ENCODE measurements at regions not wholly inside any gene's neighbourhood (a gene's known extent, or its start where the extent isn't known, plus 50 kb on each side); places are given as distances from the start of the nearest gene placed in this dataset.

DNA sequence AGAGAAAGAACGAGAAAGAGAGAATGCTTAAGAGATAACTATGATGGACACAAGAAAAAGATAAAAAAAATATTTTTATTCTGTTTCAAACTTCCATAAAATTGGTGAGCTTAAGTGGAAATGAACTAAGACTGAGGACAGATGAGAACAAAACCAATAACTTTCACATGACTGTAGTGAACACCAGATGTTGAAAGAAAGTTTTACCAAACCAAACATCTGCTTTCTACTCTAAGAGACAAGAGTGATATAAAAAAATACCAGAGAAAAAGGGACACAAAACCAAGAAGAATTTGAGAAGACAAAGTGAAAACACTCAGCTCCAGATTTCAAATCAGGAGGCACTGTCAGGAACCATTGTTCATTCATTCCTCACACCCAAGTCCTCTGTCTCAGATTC lies 147.9 kb downstream of the IMPG2 start:
- DNase-seq (ENCODE audit: low read depth, low spot score), result no peak

DNA sequence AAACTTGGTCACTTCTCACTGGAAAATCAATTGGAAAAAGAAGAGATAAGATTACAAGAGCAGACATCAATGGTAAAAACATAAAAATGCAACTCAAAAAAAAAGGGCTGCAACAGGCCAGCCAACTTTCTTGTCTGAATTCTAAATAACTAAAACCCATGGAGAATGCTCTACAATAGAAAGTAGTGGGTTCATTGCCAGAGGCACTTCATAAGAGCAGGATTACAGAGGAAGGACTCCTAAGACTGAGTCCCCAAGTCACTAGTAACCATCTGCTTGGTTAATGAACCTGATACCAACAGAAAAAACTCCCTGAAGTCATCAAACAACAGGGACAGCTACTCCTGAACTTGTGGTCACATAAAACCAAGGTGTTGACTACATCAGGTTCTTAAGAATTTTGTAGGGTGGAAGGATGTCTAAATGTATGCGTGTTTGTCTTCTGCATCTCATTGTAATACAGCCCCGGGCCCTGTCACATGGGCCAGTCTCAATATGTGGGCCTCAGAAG lies 148.6 kb downstream of the IMPG2 start:
- DNase-seq (ENCODE audit: low read depth, low spot score), result no peak

DNA sequence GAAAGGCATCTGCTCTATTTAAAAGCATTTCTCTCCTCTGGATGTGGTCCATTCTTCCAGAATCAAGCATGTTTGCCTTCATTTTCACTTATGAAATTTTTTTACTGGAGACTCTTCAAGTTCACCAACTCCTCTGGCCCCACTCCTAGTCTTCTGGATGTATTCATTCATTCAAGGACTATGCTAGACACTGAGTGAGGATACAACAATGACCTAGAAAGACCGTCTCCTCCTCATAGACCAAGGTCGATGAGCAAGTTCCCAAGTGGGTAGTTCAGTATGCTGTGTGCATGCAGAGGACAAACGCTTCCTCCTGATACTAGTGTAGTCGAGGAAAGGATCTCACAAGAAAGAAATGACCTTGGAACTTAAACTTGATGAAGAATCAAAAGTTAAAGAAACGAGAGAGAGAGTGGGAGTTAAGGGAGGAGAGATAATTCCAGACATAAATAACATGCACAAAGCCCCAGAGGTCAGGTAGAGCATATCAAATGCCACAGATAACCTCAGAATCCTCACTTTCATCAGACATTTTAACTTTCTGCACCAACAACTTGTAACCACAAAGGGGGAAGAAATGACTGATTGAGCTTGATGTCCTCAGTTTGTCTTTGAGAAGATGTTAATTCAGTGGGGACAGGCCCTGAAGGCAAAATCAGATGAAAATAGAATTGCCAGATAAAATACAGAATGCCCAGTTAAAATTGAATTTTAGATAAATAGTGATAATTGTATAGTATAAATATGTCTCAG lies 149.4 kb downstream of the IMPG2 start:
- no peak for DNase-seq (ENCODE audit: low read depth, low spot score)

GRCh38 chr3:101170062-101170771 lies 150.2 kb downstream of the IMPG2 start:
- DNase-seq (ENCODE audit: low read depth, low spot score), result no peak

- no peak for DNase-seq (ENCODE audit: low read depth, low spot score)
Measured at GRCh38 chr3:101169516-101169915, 150.9 kb downstream of the IMPG2 start.

DNA sequence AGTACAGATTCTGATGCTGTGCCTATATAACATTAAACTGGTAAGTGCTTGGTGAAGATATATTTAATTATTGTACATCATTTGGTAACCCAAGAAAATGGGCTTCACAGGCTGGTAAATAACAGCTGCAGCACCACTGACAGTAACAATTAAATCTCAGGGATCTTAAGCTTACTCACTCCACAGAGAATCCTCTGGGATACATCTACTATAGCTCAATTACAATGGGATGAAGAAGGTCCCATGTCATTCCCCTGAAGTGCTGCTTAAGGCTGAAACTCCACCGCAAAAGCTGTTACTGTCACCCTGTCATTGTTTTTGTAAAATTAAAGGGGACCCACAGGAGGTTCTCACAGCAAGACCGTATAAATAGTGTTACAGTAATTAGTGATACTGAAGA lies 153.0 kb downstream of the IMPG2 start:
- DNase-seq (ENCODE audit: low read depth, low spot score), result no peak

GRCh38 chr3:101166150-101166549 lies 154.2 kb downstream of the IMPG2 start:
- no peak for DNase-seq (ENCODE audit: low read depth, low spot score)

DNA sequence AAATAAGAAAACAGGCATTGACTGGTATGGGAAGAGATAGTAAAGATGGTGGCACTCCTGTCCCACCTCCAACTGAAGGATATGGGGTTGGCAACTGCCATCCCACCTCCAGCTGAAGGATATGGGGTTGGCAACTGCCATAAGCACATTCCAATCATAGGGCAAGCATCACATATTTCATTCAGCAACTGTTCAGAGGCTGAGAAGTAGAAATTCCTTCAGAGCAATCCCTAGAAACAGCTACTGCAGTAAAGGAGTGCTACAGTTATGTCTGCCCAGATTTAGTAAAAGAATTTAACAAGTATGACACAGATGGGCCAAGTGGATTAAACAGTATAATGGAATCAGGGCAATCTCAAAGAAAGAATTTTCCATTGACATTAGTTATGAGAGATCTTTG lies 156.8 kb downstream of the IMPG2 start:
- no peak for DNase-seq (ENCODE audit: low read depth, low spot score)

GRCh38 chr3:101159478-101159877 lies 160.9 kb downstream of the IMPG2 start:
- DNase-seq (ENCODE audit: low read depth, low spot score), result no peak

DNA sequence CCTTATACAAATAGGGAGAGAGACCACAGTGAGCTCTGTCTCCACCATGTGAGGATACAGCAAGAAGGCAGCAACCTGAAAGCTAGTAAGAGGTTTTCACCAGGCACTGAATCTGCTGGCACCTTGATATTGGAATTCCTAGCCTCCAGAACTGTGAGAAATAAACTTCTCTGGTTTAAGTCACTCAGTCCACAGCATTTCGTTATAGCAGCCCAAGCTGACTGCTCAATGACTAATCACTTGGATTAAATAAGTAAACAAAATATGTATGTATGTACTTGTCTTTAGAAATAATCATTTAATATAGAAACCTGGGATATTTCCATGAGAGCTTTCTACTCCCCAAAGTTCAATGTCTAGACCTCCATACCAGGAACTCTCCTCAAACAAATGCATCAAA lies 162.0 kb downstream of the IMPG2 start:
- no peak for DNase-seq (ENCODE audit: low read depth, low spot score)

DNA sequence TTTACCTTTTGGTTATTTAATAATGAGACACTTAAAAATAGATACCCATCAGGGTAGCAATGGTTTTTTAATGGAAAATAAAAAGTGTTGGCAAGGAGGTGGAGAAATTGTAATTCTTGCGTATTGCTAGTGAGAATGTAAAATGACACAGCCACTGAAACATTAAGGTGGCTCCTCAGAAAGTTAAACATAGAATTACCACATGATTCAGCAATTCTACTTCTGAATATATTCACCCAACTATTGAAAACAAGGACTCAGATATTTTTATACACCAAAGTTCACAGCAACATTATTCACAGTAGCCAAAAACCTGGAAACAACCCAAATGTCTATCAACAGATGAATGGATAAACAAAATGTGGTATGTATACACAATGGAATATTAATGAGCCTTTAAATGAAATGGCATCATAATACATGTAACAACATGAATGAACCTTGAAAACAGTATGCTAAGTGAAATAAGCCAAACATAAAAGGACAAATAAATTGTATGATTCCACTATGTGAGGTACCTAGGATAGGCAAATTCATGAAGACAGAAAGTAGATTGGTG lies 163.5 kb downstream of the IMPG2 start:
- no peak for DNase-seq (ENCODE audit: low read depth, low spot score)

DNA sequence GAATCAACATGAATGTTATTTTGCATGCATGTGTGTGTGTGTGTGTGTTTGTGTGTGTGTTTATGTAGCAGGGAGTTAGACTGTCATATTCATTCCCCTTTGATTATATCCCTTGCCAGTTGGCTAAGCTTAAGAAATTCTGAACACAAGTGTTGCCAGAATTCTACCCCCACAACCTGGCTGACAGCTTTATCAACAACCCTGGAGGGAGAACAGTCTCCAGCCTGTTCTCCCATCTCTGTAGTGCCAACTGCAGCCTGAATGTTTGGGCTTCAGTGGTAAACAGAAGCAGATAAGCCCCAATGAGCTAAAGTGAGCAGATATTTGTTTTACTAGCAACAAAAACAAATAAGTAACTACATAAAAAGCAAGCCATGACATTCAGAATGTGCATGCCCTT lies 162.6 kb upstream of the ABI3BP start:
- no peak for DNase-seq (ENCODE audit: low read depth, low spot score)

- DNase-seq (ENCODE audit: low read depth, low spot score), result no peak
Measured at GRCh38 chr3:101154401-101154800, 161.2 kb upstream of the ABI3BP start.

DNA sequence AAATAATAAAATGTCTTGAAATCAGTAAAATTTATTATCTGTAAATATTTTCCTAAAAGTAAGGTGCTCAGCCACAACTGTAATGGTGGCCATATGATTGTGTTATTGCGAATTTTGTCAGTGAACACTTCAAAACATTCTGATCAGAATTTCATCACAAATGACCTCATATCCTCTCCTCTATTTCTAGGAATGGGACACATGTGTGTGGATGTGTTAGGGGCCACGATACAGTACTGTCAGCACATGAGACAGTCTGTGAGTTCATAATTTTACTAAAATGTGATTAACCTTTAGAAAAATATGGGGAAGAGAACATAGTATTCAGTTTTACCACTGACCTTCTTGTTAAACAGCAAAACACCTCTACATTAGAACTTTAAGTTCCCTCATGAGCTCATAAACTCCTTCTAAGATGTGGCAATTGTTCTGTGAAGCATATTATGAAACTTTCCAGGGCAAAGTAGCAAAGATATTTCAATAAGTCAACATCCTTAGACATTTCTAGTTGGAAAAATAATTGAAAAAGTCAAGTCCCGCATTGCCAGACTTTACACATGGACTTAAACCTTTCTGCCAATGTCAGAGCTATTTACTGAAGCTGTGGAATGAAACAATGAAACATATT lies 158.2 kb upstream of the ABI3BP start:
- DNase-seq (ENCODE audit: low read depth, low spot score), result no peak

- no peak for DNase-seq (ENCODE audit: low read depth, low spot score)
Measured at GRCh38 chr3:101150504-101150903, 157.3 kb upstream of the ABI3BP start.

DNA sequence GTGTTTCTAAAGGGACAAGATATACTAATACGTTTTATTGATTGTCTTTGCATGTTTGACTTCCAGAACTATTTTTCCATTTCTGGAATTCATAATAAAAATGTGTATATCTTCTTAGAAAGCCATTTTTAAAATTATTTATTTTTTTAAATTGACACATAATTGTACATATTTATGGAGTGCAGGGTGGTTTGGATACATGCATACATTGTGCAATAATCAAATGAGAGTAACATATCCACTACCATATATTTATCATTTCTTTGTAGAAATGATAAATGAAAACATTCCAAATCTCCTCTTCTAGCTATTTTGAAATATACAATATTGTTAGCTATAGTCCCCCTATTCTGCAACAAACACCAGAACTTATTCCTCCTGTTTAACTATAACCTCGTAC lies 156.5 kb upstream of the ABI3BP start:
- no peak for DNase-seq (ENCODE audit: low read depth, low spot score)

GRCh38 chr3:101149251-101149650 lies 156.0 kb upstream of the ABI3BP start:
- DNase-seq (ENCODE audit: low read depth, low spot score), result no peak

DNA sequence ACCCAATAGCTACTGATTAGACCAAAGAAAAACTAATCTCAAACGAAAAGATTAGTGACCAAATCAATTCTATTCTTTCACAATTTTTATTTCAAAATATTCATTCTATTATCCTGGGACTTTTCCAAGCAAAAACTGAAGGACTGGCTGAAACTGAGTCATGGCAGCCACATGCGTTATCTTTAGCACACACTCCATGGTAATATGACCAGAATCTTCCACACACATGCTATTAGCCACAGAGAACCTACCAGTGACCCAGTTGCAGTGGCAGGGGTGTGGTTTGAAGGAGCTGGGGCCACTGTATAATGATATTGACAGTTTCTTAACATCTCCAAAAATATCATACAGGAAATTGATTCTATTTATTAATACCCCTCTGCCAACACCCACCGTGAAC lies 154.8 kb upstream of the ABI3BP start:
- DNase-seq (ENCODE audit: low read depth, low spot score), result no peak

- no peak for DNase-seq (ENCODE audit: low read depth, low spot score)
Measured at GRCh38 chr3:101146946-101147345, 153.7 kb upstream of the ABI3BP start.

GRCh38 chr3:101144105-101144504 lies 150.9 kb upstream of the ABI3BP start:
- no peak for DNase-seq (ENCODE audit: low read depth, low spot score)

- no peak for DNase-seq (ENCODE audit: low read depth, low spot score)
Measured at GRCh38 chr3:101143012-101143411, 149.8 kb upstream of the ABI3BP start.

DNA sequence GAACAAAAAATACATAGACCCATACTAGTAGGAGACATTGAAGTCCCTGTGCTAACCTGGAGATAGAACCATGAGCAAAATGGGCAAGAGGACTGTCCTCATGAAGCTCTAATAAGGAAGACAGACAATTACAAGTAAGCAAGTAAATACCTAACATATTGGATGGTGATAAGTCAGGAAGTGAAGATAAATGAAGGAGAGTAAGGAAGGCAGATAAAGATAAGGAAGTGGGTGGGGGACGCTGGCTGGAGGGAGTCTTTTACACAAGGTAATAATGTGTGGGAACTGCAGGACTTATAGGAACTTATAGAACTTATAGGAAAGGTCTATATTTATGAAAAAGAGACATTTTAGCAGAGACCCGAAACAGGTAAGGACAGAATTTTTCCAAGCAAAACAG lies 148.9 kb upstream of the ABI3BP start:
- DNase-seq (ENCODE audit: low read depth, low spot score), result no peak
